ENCODE measurements at regions not wholly inside any gene's neighbourhood (a gene's known extent, or its start where the extent isn't known, plus 50 kb on each side); places are given as distances from the start of the nearest gene placed in this dataset.

- intact Hi-C loops (cut with micrococcal nuclease) = no loop called here
- no peaks in the 10 kb centered on the region for H3K79me2 ChIP-seq (ENCODE audit: insufficient read depth, low read length)
- H3K36me3 ChIP-seq (ENCODE audit: control insufficient read depth in 1 of 2, insufficient read depth in 2 of 2, low read length in 2 of 2) = 0 out of 4 replicates have a peak, but pooled peaks cover 0 to 3% of the 10 kb centered on the region in 2 experiments
- H3K9me2 ChIP-seq (ENCODE audit: insufficient read depth) = no peaks in the 10 kb centered on the region
- ChIA-PET RAD21 (ENCODE audit: low non-redundant PET in 1 of 2, low total read pairs in 2 of 2, uncharacterized antibody in 2 of 2, unreplicated experiment in 2 of 2) (no interaction called here), CTCF (no interaction called here), POLR2A (no interaction called here)
- H2AFZ ChIP-seq (ENCODE audit: low read depth, low read length, poor library complexity, severe bottlenecking) = no peak overlapping the region
- no peak for ATAC-seq
- H3K9me3 ChIP-seq (ENCODE audit: control insufficient read depth in 1 of 2, insufficient read depth in 1 of 2, low read depth in 1 of 2, low read length in 2 of 2) = peaks cover 0 to 3% of the 10 kb centered on the region in 2 experiments; a peak in 1 of 4 replicates
- no peak overlapping the region for H3K4me2 ChIP-seq (ENCODE audit: low read length)
- H3K27me3 ChIP-seq (ENCODE audit: insufficient read depth, low read length) = no peaks in the 10 kb centered on the region
- H3K9ac ChIP-seq (ENCODE audit: low read length) = no peak overlapping the region
- DNase-seq (ENCODE audit: low read depth, low spot score) = no peak
- no peaks in the 10 kb centered on the region for H4K20me1 ChIP-seq (ENCODE audit: insufficient read depth)
- TF ChIP-seq REST (IDR thresholded peaks at IDR 0.05; ENCODE audit: low read depth) (no peak), TCF7L2 (IDR thresholded peaks at IDR 0.05; ENCODE audit: borderline replicate concordance, extremely low read depth, insufficient read depth, insufficient read length) (no peak), SRF (IDR thresholded peaks at IDR 0.05; ENCODE audit: low read depth) (no peak), FOSL1 (IDR thresholded peaks at IDR 0.05; ENCODE audit: low read depth) (no peak), ZFX (IDR thresholded peaks at IDR 0.05) (no peak), JUND (IDR thresholded peaks at IDR 0.05) (no peak), YY1 (IDR thresholded peaks at IDR 0.05; ENCODE audit: extremely low read depth, insufficient replicate concordance, low read depth, low read length) (no peak), ELF1 (IDR thresholded peaks at IDR 0.05; ENCODE audit: borderline replicate concordance, low read depth) (no peak), CBX3 (IDR thresholded peaks at IDR 0.05; ENCODE audit: low read depth) (no peak), SP1 (IDR thresholded peaks at IDR 0.05; ENCODE audit: low read depth) (no peak), EZH2phosphoT487 (IDR thresholded peaks at IDR 0.05; ENCODE audit: borderline replicate concordance) (no peak), ATF3 (IDR thresholded peaks at IDR 0.05) (no peak), MAX (IDR thresholded peaks at IDR 0.05) (no peak), EGR1 (IDR thresholded peaks at IDR 0.05; ENCODE audit: low read depth) (no peak)
- H3K27ac ChIP-seq (ENCODE audit: low read depth, low read length) = no peak overlapping the region
- H3K4me3 ChIP-seq (replicated peaks in 1 of 2; ENCODE audit: low read depth in 1 of 2, low read length in 2 of 2) = no peak overlapping the region
- H3K4me1 ChIP-seq (ENCODE audit: control insufficient read depth in 1 of 2, insufficient read depth in 2 of 2, low read length in 2 of 2) = no peaks in the 10 kb centered on the region
- no TSS peak for BruUV-seq (replicated peaks)
Observed at GRCh38 chr22:47659467-47660223, 897.2 kb downstream of the TBC1D22A start.
